K562 (cell line): ENCODE measurements at regions not wholly inside any gene's neighbourhood (a gene's known extent, or its start where the extent isn't known, plus 50 kb on each side); places are given as distances from the start of the nearest gene placed in this dataset.

Experiments used
- ATAC-seq: fragments of 200-7000 bp; cut with Tn5 transposase; 3 replicates; pipeline ENCODE4 v1.9.1; 2020; ENCODE audit warnings: moderate library complexity
- BruUV-seq: library from RNA; stranded (reverse); fragments of 400-500 nt; replicated peaks from 2 replicates; lab custom pipeline; 2021; lab: Mats Ljungman, UMichigan
- CTCF ChIA-PET: fragments of 300-600 bp; formaldehyde crosslinking; extraction: SDS; loops from one replicate; lab custom pipeline; 2021; ENCODE audit warnings: low intra/inter-chr PET ratio; lab: Yijun Ruan, JAX
- POLR2A ChIA-PET: fragments of 300-600, 350-650 bp; sonication (Branson Sonifier 250); formaldehyde crosslinking; extraction: SDS; loops from one replicate; lab custom pipeline; 2021; ENCODE audit warnings: antibody characterized with exemption, inconsistent platforms; lab: Yijun Ruan, JAX
- DNase-seq, 4 experiments: peaks; one replicate each; pipeline versions ENCODE4 v3.0.0 to v3.0.0-alpha.2; 2011 to 2018; ENCODE audit warnings: low spot score in 3 of 4, mixed read lengths in 3 of 4; ENCODE audit errors: extremely low read depth in 1 of 4
- FAIRE-seq: peaks from 2 replicates; lab custom pipeline; 2011; peaks lifted over from hg19 to GRCh38; lab: Jason Lieb, UNC
- H2AFZ ChIP-seq: 2 replicates; pipeline ENCODE4 v1.6.0; 2011; ENCODE audit warnings: low read depth, low read length, control low read depth, inconsistent platforms
- H3K27ac ChIP-seq: fragments of 200-600 bp; 3 replicates; pipeline ENCODE4 v1.8.0; 2011; ENCODE audit warnings: low read depth, mild to moderate bottlenecking, control low read depth, inconsistent platforms, low read length, moderate library complexity, mixed read lengths; ENCODE audit errors: extremely low read depth
- H3K27me3 ChIP-seq, 2 experiments: fragments of 300-600 bp in 1 of 2; 2 replicates in 1 of 2; 3 replicates in 1 of 2; pipeline versions ENCODE4 v1.6.0 to v1.8.0; 2011; ENCODE audit warnings: inconsistent platforms in 2 of 2, low read length in 2 of 2, mild to moderate bottlenecking in 1 of 2, mixed read lengths in 1 of 2, moderate library complexity in 1 of 2; ENCODE audit not compliant: control insufficient read depth in 2 of 2, insufficient read depth in 2 of 2
- H3K36me3 ChIP-seq: fragments of 300-600 bp; 3 replicates; pipeline ENCODE4 v1.8.0; 2011; ENCODE audit warnings: mild to moderate bottlenecking, low read length, inconsistent platforms; ENCODE audit not compliant: control insufficient read depth, insufficient read depth
- H3K4me1 ChIP-seq, 2 experiments: fragments of 200-600 bp in 1 of 2; replicated peaks in 1 of 2; 2 replicates in 1 of 2; 3 replicates in 1 of 2; pipeline versions ENCODE4 v1.5.1 to v1.8.0; 2011; ENCODE audit warnings: inconsistent platforms in 2 of 2, low read length in 2 of 2, mild to moderate bottlenecking in 1 of 2, mixed read lengths in 1 of 2, moderate library complexity in 1 of 2; ENCODE audit not compliant: control insufficient read depth in 2 of 2, insufficient read depth in 2 of 2
- H3K4me2 ChIP-seq: 2 replicates; pipeline ENCODE4 v1.6.1; 2011; ENCODE audit warnings: low read length, control low read depth, inconsistent platforms, mixed read lengths; ENCODE audit not compliant: insufficient read depth
- H3K4me3 ChIP-seq: fragments of 200-600 bp; sonication (generic), shearing (Covaris generic); 2 replicates; pipeline ENCODE4 v1.5.1; 2016; ENCODE audit warnings: control low read depth, inconsistent platforms
- H3K79me2 ChIP-seq: fragments of 200-600 bp; 3 replicates; pipeline ENCODE4 v1.8.0; 2011; ENCODE audit warnings: low read length, inconsistent platforms; ENCODE audit not compliant: control insufficient read depth, insufficient read depth
- H3K9ac ChIP-seq, 2 experiments: 2 replicates each; pipeline versions ENCODE4 v1.6.0 to v1.6.1; 2011; ENCODE audit warnings: low read depth in 2 of 2, low read length in 2 of 2, control low read depth in 1 of 2, inconsistent platforms in 1 of 2, mild to moderate bottlenecking in 1 of 2, mixed read lengths in 1 of 2; ENCODE audit not compliant: insufficient read depth in 1 of 2
- H3K9me1 ChIP-seq: one replicate; pipeline ENCODE4 v1.6.0; 2011; ENCODE audit warnings: inconsistent platforms, mild to moderate bottlenecking, low read length, moderate library complexity; ENCODE audit not compliant: control insufficient read depth, insufficient read depth
- H3K9me3 ChIP-seq: replicated peaks from 2 replicates; pipeline ENCODE4 v1.5.1; 2011; ENCODE audit warnings: low read depth, low read length, inconsistent platforms; ENCODE audit not compliant: control insufficient read depth, insufficient read depth
- H4K20me1 ChIP-seq: replicated peaks from 2 replicates; pipeline ENCODE4 v1.6.1; 2011; ENCODE audit warnings: low read length, inconsistent platforms, mixed read lengths; ENCODE audit not compliant: control insufficient read depth, insufficient read depth
- CCAR2 ChIP-seq: fragments of 200-400 bp; formaldehyde crosslinking; IDR thresholded peaks from 2 replicates; pipeline ENCODE4 v1.6.1; 2017; ENCODE audit warnings: mild to moderate bottlenecking, low read depth, low read length
- CLOCK ChIP-seq: fragments of 250-450 bp; sonication (Bioruptor Pico); IDR thresholded peaks from 2 replicates; pipeline ENCODE4 v1.4.0; 2020; ENCODE audit warnings: mild to moderate bottlenecking, moderate library complexity, borderline replicate concordance
- DMBX1 ChIP-seq: fragments of 250-450 bp; sonication (Bioruptor Pico); IDR thresholded peaks from 2 replicates; pipeline ENCODE4 v1.8.0; 2022; ENCODE audit warnings: inconsistent platforms, mild to moderate bottlenecking, moderate library complexity, borderline replicate concordance
- HDGF ChIP-seq: fragments of 450-650 bp; IDR thresholded peaks from 2 replicates; pipeline ENCODE4 v1.6.1; 2016
- HMGXB4 ChIP-seq: sonication (generic); formaldehyde crosslinking; IDR thresholded peaks from 2 replicates; pipeline ENCODE4 v1.8.1; 2023; ENCODE audit warnings: mild to moderate bottlenecking, missing genetic modification reagents
- KLF6 ChIP-seq: fragments of 250-450 bp; sonication (Bioruptor Pico); IDR thresholded peaks from 2 replicates; pipeline ENCODE4 v1.4.0; 2020; ENCODE audit warnings: mild to moderate bottlenecking, moderate library complexity, borderline replicate concordance
- LCOR ChIP-seq: sonication (generic); formaldehyde crosslinking; IDR thresholded peaks from 2 replicates; pipeline ENCODE4 v1.8.0; 2022; ENCODE audit warnings: mild to moderate bottlenecking, missing genetic modification reagents
- PHTF2 ChIP-seq: fragments of 250-450 bp; sonication (Bioruptor Pico); IDR thresholded peaks from 2 replicates; pipeline ENCODE4 v1.5.0; 2021; ENCODE audit warnings: mild to moderate bottlenecking
- PRDM10 ChIP-seq: fragments of 450-650 bp; IDR thresholded peaks from 2 replicates; pipeline ENCODE4 v1.6.1; 2018; ENCODE audit not compliant: partially characterized antibody
- RFX1 ChIP-seq: fragments of 450-650 bp; IDR thresholded peaks from 2 replicates; pipeline ENCODE4 v1.6.1; 2016; ENCODE audit warnings: mild to moderate bottlenecking, moderate library complexity
- SMAD1 ChIP-seq: fragments of 150-350 bp; IDR thresholded peaks from 2 replicates; pipeline ENCODE4 v1.6.1; 2014; ENCODE audit warnings: low read length, low read depth; ENCODE audit not compliant: partially characterized antibody
- SMAD2 ChIP-seq: fragments of 150-350 bp; IDR thresholded peaks from 2 replicates; pipeline ENCODE4 v1.6.1; 2014; ENCODE audit warnings: low read depth, mild to moderate bottlenecking, low read length
- TGIF2 ChIP-seq: sonication (generic); formaldehyde crosslinking; IDR thresholded peaks from 2 replicates; pipeline ENCODE4 v1.8.1; 2022; ENCODE audit warnings: mild to moderate bottlenecking, missing genetic modification reagents, moderate library complexity
- ZNF175 ChIP-seq: fragments of 200-800 bp; sonication (Bioruptor generic); IDR thresholded peaks from 2 replicates; pipeline ENCODE4 v1.6.1; 2016; ENCODE audit warnings: low read depth, mild to moderate bottlenecking, missing genetic modification characterization, missing compliant biosample characterization
- ZNF384 ChIP-seq: IDR thresholded peaks from 2 replicates; pipeline ENCODE4 v1.6.1; 2012; ENCODE audit warnings: low read depth, low read length, improper control_type of control experiment
- ZNF77 ChIP-seq: fragments of 250-450 bp; sonication (Bioruptor Pico); IDR thresholded peaks from 2 replicates; pipeline ENCODE4 v1.5.0; 2020
- WGBS: fragments of 100-300 bp; shearing (Covaris generic); methylation state at CpG from one replicate; pipeline ENCODE4 v1.1.6; 2016; ENCODE audit warnings: low coverage, mixed read lengths; ENCODE audit not compliant: insufficient coverage; ENCODE audit errors: missing lambda C conversion rate; 5-methylcytosine and 5-hydroxymethylcytosine counted together
- in situ Hi-C: fragments of 300-500 bp; cut with MboI; formaldehyde crosslinking; loops from 4 replicates; pipeline ENCODE4 v1.15.0; 2018; ENCODE audit warnings: inconsistent platforms, mixed read lengths
- intact Hi-C: fragments of 100-400 bp; cut with micrococcal nuclease; formaldehyde crosslinking; loops from 2 replicates; pipeline ENCODE4 v1.14.2; 2022

- BruUV-seq = no TSS peak
- no peak for TF ChIP-seq CCAR2
- no peak for TF ChIP-seq HMGXB4 (CRISPR knock-in tag)
- TF ChIP-seq HDGF = no peak
- no peak for TF ChIP-seq CLOCK (CRISPR knock-in tag)
- no peak for TF ChIP-seq TGIF2 (CRISPR knock-in tag)
- TF ChIP-seq SMAD1 = no peak
- no peak for TF ChIP-seq RFX1
- no peak for TF ChIP-seq ZNF77 (CRISPR knock-in tag)
- no peak for TF ChIP-seq SMAD2
- TF ChIP-seq DMBX1 (CRISPR knock-in tag) = no peak
- TF ChIP-seq ZNF175 (CRISPR knock-in tag) = no peak
- no peak for TF ChIP-seq LCOR (CRISPR knock-in tag)
- no peak for TF ChIP-seq PHTF2 (CRISPR knock-in tag)
- no peak for TF ChIP-seq KLF6 (CRISPR knock-in tag)
- TF ChIP-seq PRDM10 = no peak
- no peak for TF ChIP-seq ZNF384
Measured at GRCh38 chr9:106613250-106613737, 249.7 kb upstream of the ZNF462 start.

More at GRCh38 chr9:106613250-106613737, 249.7 kb upstream of the ZNF462 start:
- Histone ChIP-seq H3K4me1 (no peaks in the 10 kb centered on the region), H3K9me3 (no peaks in the 10 kb centered on the region), H3K9me1 (no peaks in the 10 kb centered on the region), H3K9ac (no peak overlapping the region), H3K4me3 (no peak overlapping the region), H4K20me1 (no peaks in the 10 kb centered on the region), H3K36me3 (no peaks in the 10 kb centered on the region), H3K27me3 (no peaks in the 10 kb centered on the region), H3K79me2 (no peaks in the 10 kb centered on the region), H3K27ac (no peak overlapping the region), H2AFZ (no peak overlapping the region), H3K4me2 (no peak overlapping the region)
- WGBS = 0% methylated on average over 2 of the region's 3 CpGs
- intact Hi-C loops = no loop called here
- POLR2A ChIA-PET = no interaction called here
- CTCF ChIA-PET = no interaction called here
- FAIRE-seq (no peak), ATAC-seq (no peak), DNase-seq (no peak)
- in situ Hi-C loops = no loop called here
